ENCODE measurements at regions not wholly inside any gene's neighbourhood (a gene's known extent, or its start where the extent isn't known, plus 50 kb on each side); places are given as distances from the start of the nearest gene placed in this dataset.
A peak's percentile ranks its signal among the peaks of the same experiment; 100 is the strongest.

DNA sequence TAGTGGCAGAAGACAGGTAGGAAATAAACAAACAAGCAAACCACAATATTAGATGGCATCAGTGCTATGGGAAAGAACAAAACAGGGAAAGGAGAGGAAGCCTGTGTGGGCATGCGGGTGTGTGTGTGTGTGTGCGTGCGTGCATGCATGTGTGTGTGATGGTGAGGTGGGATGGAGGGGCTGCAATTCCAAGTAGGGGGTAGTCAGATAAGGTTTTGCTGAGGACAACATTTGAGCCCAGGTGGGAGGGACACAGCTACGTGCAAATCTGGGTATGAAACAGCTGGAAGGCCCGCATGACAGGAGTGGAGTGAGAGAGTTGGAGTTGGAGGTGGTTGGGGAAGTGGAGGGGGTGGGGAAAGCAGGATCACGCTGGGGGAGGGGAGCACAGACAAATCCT lies 121.0 kb upstream of the PARD3 start:
- Histone ChIP-seq H3K36me3 (no peaks in the 10 kb centered on the region), H3K4me2 (no peak overlapping the region), H3K9ac (no peak overlapping the region), H3K9me3 (replicated peaks in 1 of 11) (no peaks in the 10 kb centered on the region), H3K4me1 (peaks cover 0 to 6% (median 0%) of the 10 kb centered on the region in 10 experiments; a peak in 2 of 20 replicates), H4K20me1 (no peaks in the 10 kb centered on the region), H3K27ac (no peak overlapping the region), H3K4me3 (no peak overlapping the region), H3K27me3 (no peaks in the 10 kb centered on the region)
- no peak for TF ChIP-seq Cebpa-rat (IDR thresholded peaks at IDR 0.05)

- H3K9ac ChIP-seq, result no peak overlapping the region
- H3K9me3 ChIP-seq (replicated peaks in 1 of 11), result no peaks in the 10 kb centered on the region
- H3K27ac ChIP-seq, result no peak overlapping the region
- no peaks in the 10 kb centered on the region for H3K36me3 ChIP-seq
- H3K27me3 ChIP-seq, result no peaks in the 10 kb centered on the region
- no peak overlapping the region for H3K4me3 ChIP-seq
- H3K4me1 ChIP-seq, result no peaks in the 10 kb centered on the region
- H3K4me2 ChIP-seq, result no peak overlapping the region
- no peaks in the 10 kb centered on the region for H4K20me1 ChIP-seq
- TF ChIP-seq Cebpa-rat (IDR thresholded peaks at IDR 0.05), result no peak
Observed at GRCh38 chr10:34933676-34934075, 118.6 kb upstream of the PARD3 start.

- H3K4me2 ChIP-seq, result no peak overlapping the region
- no peaks in the 10 kb centered on the region for H3K27me3 ChIP-seq
- H3K4me3 ChIP-seq, result no peak overlapping the region
- no peaks in the 10 kb centered on the region for H3K4me1 ChIP-seq
- no peaks in the 10 kb centered on the region for H4K20me1 ChIP-seq
- no peak overlapping the region for H3K9ac ChIP-seq
- H3K27ac ChIP-seq, result no peak overlapping the region
- H3K36me3 ChIP-seq, result no peaks in the 10 kb centered on the region
- H3K9me3 ChIP-seq (replicated peaks in 1 of 11), result no peaks in the 10 kb centered on the region
- TF ChIP-seq Cebpa-rat (IDR thresholded peaks at IDR 0.05), result no peak
Observed at GRCh38 chr10:34932235-34932634, 117.1 kb upstream of the PARD3 start.

DNA sequence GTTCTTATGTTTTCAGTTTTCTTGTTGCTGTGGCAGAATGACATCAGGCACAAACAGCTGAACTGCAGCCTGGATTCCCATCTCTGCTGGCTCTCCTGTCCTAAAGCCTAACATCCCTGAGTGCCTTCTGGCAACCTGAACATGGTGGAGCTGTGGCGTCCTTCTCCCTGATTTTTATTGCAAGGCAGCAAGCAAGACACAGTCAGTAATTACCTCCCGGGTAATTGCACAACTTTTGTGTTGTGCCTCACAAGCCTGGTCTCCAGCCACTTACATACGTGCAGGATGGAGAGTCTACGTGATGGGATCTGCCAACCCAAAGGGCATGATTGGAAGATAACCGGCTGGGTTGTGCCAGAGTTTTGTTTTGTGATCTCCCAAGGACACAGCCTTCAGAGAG lies 116.1 kb upstream of the PARD3 start:
- H3K4me1 ChIP-seq, result no peaks in the 10 kb centered on the region
- H3K9me3 ChIP-seq (replicated peaks in 1 of 11), result peaks cover 0 to 5% (median under 1%) of the 10 kb centered on the region in 11 experiments; a peak in 4 of 22 replicates
- no peaks in the 10 kb centered on the region for H3K36me3 ChIP-seq
- no peak overlapping the region for H3K4me3 ChIP-seq
- TF ChIP-seq Cebpa-rat (IDR thresholded peaks at IDR 0.05), result peak in 1 of 11 experiments; percentile 30; a peak in 1 of 22 replicates
- H3K4me2 ChIP-seq, result no peak overlapping the region
- no peaks in the 10 kb centered on the region for H4K20me1 ChIP-seq
- H3K27ac ChIP-seq, result no peak overlapping the region
- no peak overlapping the region for H3K9ac ChIP-seq
- no peaks in the 10 kb centered on the region for H3K27me3 ChIP-seq

DNA sequence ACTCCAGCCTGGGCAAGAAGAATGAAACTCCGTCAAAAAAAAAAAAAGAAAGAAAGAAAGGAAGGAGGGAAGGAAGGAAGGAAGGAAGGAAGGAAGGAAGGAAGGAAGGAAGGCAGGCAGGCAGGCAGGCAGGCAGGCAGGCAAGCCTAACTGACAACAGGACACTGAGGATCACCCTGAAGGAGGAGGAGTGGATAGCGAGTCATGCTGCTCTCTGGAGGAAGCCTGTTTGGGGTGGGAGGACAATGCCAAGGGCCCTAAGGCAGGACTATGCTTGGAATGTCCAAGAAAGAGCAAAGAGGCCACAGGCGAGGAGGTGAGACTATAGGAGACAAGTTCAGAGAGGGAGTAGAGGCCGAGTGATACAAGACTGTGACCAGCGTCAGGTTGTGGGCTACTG lies 107.0 kb upstream of the PARD3 start:
- Histone ChIP-seq H3K36me3 (no peaks in the 10 kb centered on the region), H3K9me3 (replicated peaks in 1 of 11) (peaks cover 21 to 43% (median 31%) of the 10 kb centered on the region in 11 experiments), H3K9ac (no peak overlapping the region), H4K20me1 (no peaks in the 10 kb centered on the region), H3K27me3 (no peaks in the 10 kb centered on the region), H3K4me3 (no peak overlapping the region), H3K27ac (no peak overlapping the region), H3K4me1 (no peaks in the 10 kb centered on the region), H3K4me2 (no peak overlapping the region)
- no peak for TF ChIP-seq Cebpa-rat (IDR thresholded peaks at IDR 0.05)

GRCh38 chr10:34920578-34920977 lies 105.5 kb upstream of the PARD3 start:
- H4K20me1 ChIP-seq, result no peaks in the 10 kb centered on the region
- no peaks in the 10 kb centered on the region for H3K36me3 ChIP-seq
- no peak overlapping the region for H3K4me2 ChIP-seq
- TF ChIP-seq Cebpa-rat (IDR thresholded peaks at IDR 0.05), result no peak
- H3K27ac ChIP-seq, result no peak overlapping the region
- peaks cover 18 to 34% (median 23%) of the 10 kb centered on the region in 11 experiments for H3K9me3 ChIP-seq (replicated peaks in 1 of 11)
- no peaks in the 10 kb centered on the region for H3K4me1 ChIP-seq
- no peak overlapping the region for H3K4me3 ChIP-seq
- H3K9ac ChIP-seq, result no peak overlapping the region
- no peaks in the 10 kb centered on the region for H3K27me3 ChIP-seq

GRCh38 chr10:34918776-34919315 lies 103.8 kb upstream of the PARD3 start:
- H3K9me3 ChIP-seq (replicated peaks in 1 of 11), result peaks cover 1 to 17% (median 6%) of the 10 kb centered on the region in 11 experiments; a peak in 20 of 22 replicates
- H4K20me1 ChIP-seq, result no peaks in the 10 kb centered on the region
- no peaks in the 10 kb centered on the region for H3K4me1 ChIP-seq
- no peak overlapping the region for H3K4me2 ChIP-seq
- H3K4me3 ChIP-seq, result no peak overlapping the region
- no peak overlapping the region for H3K9ac ChIP-seq
- H3K27ac ChIP-seq, result no peak overlapping the region
- H3K27me3 ChIP-seq, result no peaks in the 10 kb centered on the region
- TF ChIP-seq Cebpa-rat (IDR thresholded peaks at IDR 0.05), result no peak
- no peaks in the 10 kb centered on the region for H3K36me3 ChIP-seq

DNA sequence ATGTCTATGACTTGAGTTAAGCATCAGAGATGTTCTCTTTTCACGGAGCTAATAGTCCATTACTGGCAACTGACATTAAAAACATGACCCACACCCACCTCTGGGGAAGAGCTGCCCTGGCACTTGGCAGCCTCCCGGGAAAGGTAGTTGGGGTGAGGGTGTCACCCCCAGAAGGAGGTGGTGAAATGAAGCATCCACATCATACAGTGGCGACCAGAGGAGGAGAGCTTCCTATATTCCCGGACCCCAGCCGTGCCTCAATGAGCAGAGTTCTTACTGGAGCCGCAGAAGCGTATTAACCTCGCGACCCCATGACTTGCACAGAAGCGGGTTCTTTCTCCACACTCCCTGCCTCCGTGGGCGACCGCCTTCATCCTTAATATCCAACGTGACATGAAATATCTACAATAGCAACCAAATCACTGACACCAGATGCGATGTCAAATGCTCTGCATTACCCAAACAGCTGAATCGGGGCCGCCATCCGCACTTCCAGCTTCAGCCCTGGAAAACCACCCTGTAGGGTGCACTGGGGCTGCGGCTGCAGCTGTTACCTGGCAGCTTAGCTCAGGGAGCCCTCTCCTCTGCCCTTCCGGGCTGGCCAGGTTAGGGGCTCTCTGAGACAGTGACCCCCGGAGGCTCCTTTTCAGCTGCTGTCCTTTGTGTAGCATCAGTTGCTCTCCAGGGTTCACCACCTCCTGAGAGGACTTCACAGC lies 103.1 kb upstream of the PARD3 start:
- Histone ChIP-seq H4K20me1 (no peaks in the 10 kb centered on the region), H3K4me1 (no peaks in the 10 kb centered on the region), H3K36me3 (no peaks in the 10 kb centered on the region), H3K4me2 (no peak overlapping the region), H3K9ac (no peak overlapping the region), H3K9me3 (replicated peaks in 1 of 11) (peaks cover 0 to 11% (median 0%) of the 10 kb centered on the region in 11 experiments; a peak in 7 of 22 replicates), H3K4me3 (no peak overlapping the region), H3K27me3 (no peaks in the 10 kb centered on the region), H3K27ac (no peak overlapping the region)
- TF ChIP-seq Cebpa-rat (IDR thresholded peaks at IDR 0.05), result no peak

DNA sequence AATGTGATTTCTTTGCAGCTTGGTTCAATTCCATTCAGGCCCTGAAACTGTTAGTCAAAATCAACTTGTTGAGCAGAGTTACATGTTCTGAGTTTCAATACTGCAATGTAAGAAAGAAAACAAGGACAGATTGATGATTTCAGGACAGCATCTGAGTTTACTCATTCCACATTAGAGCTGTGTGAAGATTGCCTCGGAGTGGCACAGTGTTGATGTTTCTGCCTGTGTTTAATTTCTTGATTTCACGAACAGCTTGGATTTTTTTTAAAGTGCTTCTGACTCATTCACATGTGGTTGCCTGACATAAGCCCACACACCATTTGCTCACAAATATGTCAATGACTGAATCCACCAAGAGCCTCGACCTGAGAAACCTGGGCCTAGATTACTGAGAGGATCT lies 101.2 kb upstream of the PARD3 start:
- TF ChIP-seq Cebpa-rat (IDR thresholded peaks at IDR 0.05), result no peak
- H3K27ac ChIP-seq, result no peak overlapping the region
- no peaks in the 10 kb centered on the region for H3K36me3 ChIP-seq
- no peak overlapping the region for H3K4me2 ChIP-seq
- no peak overlapping the region for H3K9ac ChIP-seq
- no peak overlapping the region for H3K4me3 ChIP-seq
- H3K4me1 ChIP-seq, result peaks cover 0 to 13% (median 9%) of the 10 kb centered on the region in 10 experiments; a peak in 9 of 20 replicates
- no peaks in the 10 kb centered on the region for H4K20me1 ChIP-seq
- no peaks in the 10 kb centered on the region for H3K9me3 ChIP-seq (replicated peaks in 1 of 11)
- no peaks in the 10 kb centered on the region for H3K27me3 ChIP-seq

- Histone ChIP-seq H4K20me1 (no peaks in the 10 kb centered on the region), H3K4me2 (peak overlapping the region in 6 of 11 experiments; percentile 13 to 46 (median 26); a peak in 7 of 22 replicates), H3K9ac (no peak overlapping the region), H3K27me3 (no peaks in the 10 kb centered on the region), H3K27ac (no peak overlapping the region), H3K36me3 (no peaks in the 10 kb centered on the region), H3K9me3 (replicated peaks in 1 of 11) (no peaks in the 10 kb centered on the region), H3K4me3 (no peak overlapping the region), H3K4me1 (peaks cover 0 to 22% (median 11%) of the 10 kb centered on the region in 10 experiments; a peak in 12 of 20 replicates)
- no peak for TF ChIP-seq Cebpa-rat (IDR thresholded peaks at IDR 0.05)
Observed at GRCh38 chr10:34912771-34913170, 97.7 kb upstream of the PARD3 start.
